ENCODE measurements at regions not wholly inside any gene's neighbourhood (a gene's known extent, or its start where the extent isn't known, plus 50 kb on each side); places are given as distances from the start of the nearest gene placed in this dataset.

DNA sequence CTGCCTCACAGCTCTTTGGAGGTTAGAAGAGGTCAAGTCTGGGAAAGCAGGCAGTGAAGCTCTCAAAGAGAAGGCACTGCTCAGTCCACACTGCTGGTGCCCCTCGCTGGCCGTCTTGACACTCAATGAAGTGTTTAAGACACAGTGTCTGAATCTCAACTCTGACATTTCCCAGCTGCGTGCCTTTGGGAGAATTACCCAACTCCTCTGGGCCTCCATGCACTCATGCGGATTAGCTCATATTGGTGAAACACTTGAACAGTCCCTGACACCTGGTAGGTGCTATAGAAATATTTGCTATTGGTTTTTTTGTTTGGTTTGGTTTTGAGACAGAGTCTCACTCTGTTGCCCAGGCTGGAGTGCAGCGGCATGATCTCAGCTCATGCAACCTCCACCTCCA lies 281.0 kb downstream of the SRBD1 start:
- TF ChIP-seq GABPA (IDR thresholded peaks at IDR 0.05; ENCODE audit: low read depth), result no peak
- TF ChIP-seq, protein P1, sequence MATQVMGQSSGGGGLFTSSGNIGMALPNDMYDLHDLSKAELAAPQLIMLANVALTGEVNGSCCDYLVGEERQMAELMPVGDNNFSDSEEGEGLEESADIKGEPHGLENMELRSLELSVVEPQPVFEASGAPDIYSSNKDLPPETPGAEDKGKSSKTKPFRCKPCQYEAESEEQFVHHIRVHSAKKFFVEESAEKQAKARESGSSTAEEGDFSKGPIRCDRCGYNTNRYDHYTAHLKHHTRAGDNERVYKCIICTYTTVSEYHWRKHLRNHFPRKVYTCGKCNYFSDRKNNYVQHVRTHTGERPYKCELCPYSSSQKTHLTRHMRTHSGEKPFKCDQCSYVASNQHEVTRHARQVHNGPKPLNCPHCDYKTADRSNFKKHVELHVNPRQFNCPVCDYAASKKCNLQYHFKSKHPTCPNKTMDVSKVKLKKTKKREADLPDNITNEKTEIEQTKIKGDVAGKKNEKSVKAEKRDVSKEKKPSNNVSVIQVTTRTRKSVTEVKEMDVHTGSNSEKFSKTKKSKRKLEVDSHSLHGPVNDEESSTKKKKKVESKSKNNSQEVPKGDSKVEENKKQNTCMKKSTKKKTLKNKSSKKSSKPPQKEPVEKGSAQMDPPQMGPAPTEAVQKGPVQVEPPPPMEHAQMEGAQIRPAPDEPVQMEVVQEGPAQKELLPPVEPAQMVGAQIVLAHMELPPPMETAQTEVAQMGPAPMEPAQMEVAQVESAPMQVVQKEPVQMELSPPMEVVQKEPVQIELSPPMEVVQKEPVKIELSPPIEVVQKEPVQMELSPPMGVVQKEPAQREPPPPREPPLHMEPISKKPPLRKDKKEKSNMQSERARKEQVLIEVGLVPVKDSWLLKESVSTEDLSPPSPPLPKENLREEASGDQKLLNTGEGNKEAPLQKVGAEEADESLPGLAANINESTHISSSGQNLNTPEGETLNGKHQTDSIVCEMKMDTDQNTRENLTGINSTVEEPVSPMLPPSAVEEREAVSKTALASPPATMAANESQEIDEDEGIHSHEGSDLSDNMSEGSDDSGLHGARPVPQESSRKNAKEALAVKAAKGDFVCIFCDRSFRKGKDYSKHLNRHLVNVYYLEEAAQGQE (IDR thresholded peaks at IDR 0.05; ENCODE audit: insufficient replicate concordance, low read depth), result no peak
- TF ChIP-seq, protein P2, sequence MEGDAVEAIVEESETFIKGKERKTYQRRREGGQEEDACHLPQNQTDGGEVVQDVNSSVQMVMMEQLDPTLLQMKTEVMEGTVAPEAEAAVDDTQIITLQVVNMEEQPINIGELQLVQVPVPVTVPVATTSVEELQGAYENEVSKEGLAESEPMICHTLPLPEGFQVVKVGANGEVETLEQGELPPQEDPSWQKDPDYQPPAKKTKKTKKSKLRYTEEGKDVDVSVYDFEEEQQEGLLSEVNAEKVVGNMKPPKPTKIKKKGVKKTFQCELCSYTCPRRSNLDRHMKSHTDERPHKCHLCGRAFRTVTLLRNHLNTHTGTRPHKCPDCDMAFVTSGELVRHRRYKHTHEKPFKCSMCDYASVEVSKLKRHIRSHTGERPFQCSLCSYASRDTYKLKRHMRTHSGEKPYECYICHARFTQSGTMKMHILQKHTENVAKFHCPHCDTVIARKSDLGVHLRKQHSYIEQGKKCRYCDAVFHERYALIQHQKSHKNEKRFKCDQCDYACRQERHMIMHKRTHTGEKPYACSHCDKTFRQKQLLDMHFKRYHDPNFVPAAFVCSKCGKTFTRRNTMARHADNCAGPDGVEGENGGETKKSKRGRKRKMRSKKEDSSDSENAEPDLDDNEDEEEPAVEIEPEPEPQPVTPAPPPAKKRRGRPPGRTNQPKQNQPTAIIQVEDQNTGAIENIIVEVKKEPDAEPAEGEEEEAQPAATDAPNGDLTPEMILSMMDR (IDR thresholded peaks at IDR 0.05; ENCODE audit: insufficient read depth, low read length), result no peak
- no peak for TF ChIP-seq SPI1 (IDR thresholded peaks at IDR 0.05; ENCODE audit: borderline replicate concordance, low read depth)
- no peak for TF ChIP-seq POLR2AphosphoS5 (IDR thresholded peaks at IDR 0.05; ENCODE audit: low read depth)
- no peak overlapping the region for H3K4me3 ChIP-seq (replicated peaks; ENCODE audit: insufficient read depth, low read length)
- no peak for DNase-seq (ENCODE audit: low read depth in 1 of 2, low spot score in 1 of 2)

DNA sequence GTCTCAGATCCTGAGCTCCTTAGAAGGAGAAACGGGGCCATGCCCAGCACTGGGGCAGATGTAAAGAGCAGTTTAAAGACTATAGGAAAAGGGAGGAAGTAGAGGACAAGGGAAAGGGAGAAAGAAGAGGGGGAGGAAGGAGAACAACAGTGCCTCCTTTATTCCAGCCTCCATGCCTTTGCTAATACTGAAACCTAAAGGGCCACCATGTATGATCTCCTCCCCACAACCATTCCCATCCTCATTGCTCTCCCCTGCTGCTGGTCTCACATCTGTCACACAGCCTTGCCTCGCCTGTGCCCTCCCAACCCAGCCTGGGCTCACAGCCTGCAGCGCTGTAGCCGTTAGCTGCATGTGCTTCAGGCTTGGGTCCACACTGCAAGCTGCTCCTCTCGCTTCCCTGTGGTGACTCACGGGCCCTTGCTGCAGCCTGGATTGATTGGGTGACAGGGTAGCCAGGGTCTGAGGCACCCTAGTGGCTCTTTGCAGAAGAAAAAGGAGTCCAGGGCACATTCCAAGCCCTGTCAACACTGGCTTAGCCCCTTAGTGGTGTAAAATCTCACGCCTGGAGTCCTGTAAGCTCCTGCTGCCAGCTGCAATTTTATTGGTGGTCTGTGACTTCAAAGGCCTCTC lies 281.9 kb downstream of the SRBD1 start:
- Histone ChIP-seq H3K27ac (replicated peaks) (no peak overlapping the region), H3K27me3 (ENCODE audit: insufficient read depth, poor library complexity, severe bottlenecking) (no peaks in the 10 kb centered on the region), H3K4me3 (replicated peaks; ENCODE audit: insufficient read depth, low read length) (no peak overlapping the region)
- no peak for TF ChIP-seq POLR2AphosphoS5 (IDR thresholded peaks at IDR 0.05; ENCODE audit: low read depth)
- TF ChIP-seq, protein P2 (IDR thresholded peaks at IDR 0.05; ENCODE audit: insufficient read depth, low read length), result no peak
- TF ChIP-seq GABPA (IDR thresholded peaks at IDR 0.05; ENCODE audit: low read depth), result no peak
- no peak for TF ChIP-seq SPI1 (IDR thresholded peaks at IDR 0.05; ENCODE audit: borderline replicate concordance, low read depth)
- TF ChIP-seq, protein P1 (IDR thresholded peaks at IDR 0.05; ENCODE audit: insufficient replicate concordance, low read depth), result no peak
- DNase-seq (ENCODE audit: low read depth in 1 of 2, low spot score in 1 of 2), result no peak

More for the DNA sequence above, 281.0 kb downstream of the SRBD1 start:
- no peak overlapping the region for H3K27ac ChIP-seq (replicated peaks)
- H3K27me3 ChIP-seq (ENCODE audit: insufficient read depth, poor library complexity, severe bottlenecking), result no peaks in the 10 kb centered on the region

DNA sequence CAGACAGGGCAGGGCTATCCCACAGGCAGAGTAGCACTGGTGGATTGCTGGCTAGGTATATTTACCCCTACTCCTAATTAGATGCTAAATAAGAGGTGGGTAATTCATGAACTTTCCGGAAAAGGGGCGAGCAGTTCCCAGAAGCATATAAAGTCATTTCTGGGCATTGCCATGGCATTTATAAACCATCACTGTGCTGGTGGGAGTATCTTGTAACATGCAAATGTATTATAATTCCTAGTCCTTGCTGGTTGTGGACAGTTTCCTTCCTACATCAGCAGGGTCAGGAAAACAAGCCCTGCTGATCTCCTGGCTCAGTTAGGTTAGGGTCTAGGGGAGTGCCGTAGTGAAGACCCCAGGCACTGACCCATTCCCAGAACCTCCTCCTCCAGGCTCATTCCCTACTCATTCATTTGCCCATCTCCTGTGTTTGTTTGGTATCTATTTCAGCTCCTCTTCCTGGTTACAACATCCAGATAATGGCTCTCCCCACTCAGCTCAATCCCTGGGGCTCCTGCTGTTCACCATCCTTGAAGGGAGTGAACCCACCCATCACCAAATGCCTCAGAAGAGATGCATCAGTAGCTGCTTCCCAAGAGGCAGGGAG lies 282.7 kb downstream of the SRBD1 start:
- no peak overlapping the region for H3K4me3 ChIP-seq (replicated peaks; ENCODE audit: insufficient read depth, low read length)
- no peak for TF ChIP-seq SPI1 (IDR thresholded peaks at IDR 0.05; ENCODE audit: borderline replicate concordance, low read depth)
- TF ChIP-seq POLR2AphosphoS5 (IDR thresholded peaks at IDR 0.05; ENCODE audit: low read depth), result no peak
- no peak for TF ChIP-seq GABPA (IDR thresholded peaks at IDR 0.05; ENCODE audit: low read depth)
- TF ChIP-seq, protein P1 (IDR thresholded peaks at IDR 0.05; ENCODE audit: insufficient replicate concordance, low read depth), result no peak
- TF ChIP-seq, protein P2 (IDR thresholded peaks at IDR 0.05; ENCODE audit: insufficient read depth, low read length), result no peak
- no peak overlapping the region for H3K27ac ChIP-seq (replicated peaks)
- DNase-seq (ENCODE audit: low read depth in 1 of 2, low spot score in 1 of 2), result no peak
- no peaks in the 10 kb centered on the region for H3K27me3 ChIP-seq (ENCODE audit: insufficient read depth, poor library complexity, severe bottlenecking)
